GM23338 (cell line): ENCODE measurements at regions not wholly inside any gene's neighbourhood (a gene's known extent, or its start where the extent isn't known, plus 50 kb on each side); places are given as distances from the start of the nearest gene placed in this dataset.

Source experiments
- ATAC-seq: fragments of 200-7000 bp; cut with Tn5 transposase; 3 replicates; pipeline ENCODE4 v1.9.1; 2020
- DNase-seq: peaks from one replicate; pipeline ENCODE4 v3.0.0-alpha.2; 2015; ENCODE audit warnings: low spot score
- H2AFZ ChIP-seq: fragments of 200-600 bp; sonication (generic); 2 replicates; pipeline ENCODE4 v1.8.0; 2016; ENCODE audit warnings: antibody characterized with exemption, mild to moderate bottlenecking, moderate library complexity
- H3F3A ChIP-seq: fragments of 200-600 bp; sonication (generic); replicated peaks from 2 replicates; pipeline ENCODE4 v1.8.0; 2017; ENCODE audit warnings: antibody characterized with exemption, mixed run types, low read depth
- H3K27ac ChIP-seq: fragments of 200-600 bp; sonication (generic); 2 replicates; pipeline ENCODE4 v1.6.1; 2016; ENCODE audit warnings: low read depth
- H3K27me3 ChIP-seq: fragments of 200-600 bp; sonication (generic); 2 replicates; pipeline ENCODE4 v1.8.0; 2016; ENCODE audit warnings: mild to moderate bottlenecking, mixed run types, moderate library complexity; ENCODE audit not compliant: insufficient read depth
- H3K36me3 ChIP-seq: fragments of 200-600 bp; sonication (generic); 2 replicates; pipeline ENCODE4 v1.8.0; 2016; ENCODE audit warnings: mild to moderate bottlenecking; ENCODE audit not compliant: insufficient read depth
- H3K4me1 ChIP-seq: fragments of 200-600 bp; sonication (generic); 2 replicates; pipeline ENCODE4 v1.8.0; 2016; ENCODE audit warnings: mild to moderate bottlenecking, moderate library complexity; ENCODE audit not compliant: insufficient read depth
- H3K4me2 ChIP-seq: fragments of 200-600 bp; sonication (generic); 2 replicates; pipeline ENCODE4 v1.7.1; 2017; ENCODE audit warnings: mixed run types
- H3K4me3 ChIP-seq: fragments of 200-600 bp; sonication (generic); 2 replicates; pipeline ENCODE4 v1.6.1; 2016; ENCODE audit warnings: mixed run types
- H3K79me2 ChIP-seq: fragments of 200-600 bp; sonication (generic); replicated peaks from 2 replicates; pipeline ENCODE4 v1.8.0; 2017; ENCODE audit warnings: mild to moderate bottlenecking; ENCODE audit not compliant: insufficient read depth
- H3K9me2 ChIP-seq: fragments of 200-600 bp; sonication (generic); 2 replicates; pipeline ENCODE4 v1.8.0; 2017; ENCODE audit not compliant: insufficient read depth
- H4K20me1 ChIP-seq: fragments of 200-600 bp; sonication (generic); replicated peaks from 2 replicates; pipeline ENCODE4 v1.8.0; 2017; ENCODE audit warnings: mild to moderate bottlenecking; ENCODE audit not compliant: insufficient read depth
- H3K27ac Mint-ChIP-seq: 2 replicates; pipeline ENCODE4 v1.8.0; 2020; ENCODE audit warnings: inconsistent platforms, mild to moderate bottlenecking, moderate library complexity, mixed read lengths
- H3K27me3 Mint-ChIP-seq: 3 replicates; pipeline ENCODE4 v1.8.0; 2022; ENCODE audit warnings: low read depth, mild to moderate bottlenecking, moderate library complexity, mixed read lengths, inconsistent platforms; ENCODE audit not compliant: insufficient read depth, poor library complexity
- H3K36me3 Mint-ChIP-seq: 3 replicates; pipeline ENCODE4 v1.8.0; 2021; ENCODE audit warnings: low read depth, mild to moderate bottlenecking, inconsistent platforms, moderate library complexity, mixed read lengths
- H3K4me1 Mint-ChIP-seq: 3 replicates; pipeline ENCODE4 v1.8.0; 2020; ENCODE audit warnings: mild to moderate bottlenecking, inconsistent platforms, mixed read lengths
- H3K4me3 Mint-ChIP-seq: 3 replicates; pipeline ENCODE4 v1.8.0; 2021; ENCODE audit warnings: moderate library complexity, mild to moderate bottlenecking, inconsistent platforms, mixed read lengths
- H3K9me3 Mint-ChIP-seq: 3 replicates; pipeline ENCODE4 v1.8.0; 2020; ENCODE audit warnings: moderate library complexity, mild to moderate bottlenecking, inconsistent platforms, mixed read lengths
- CREB1 ChIP-seq: fragments of 250-450 bp; sonication (Bioruptor Pico); IDR thresholded peaks from 2 replicates; pipeline ENCODE4 v1.5.0; 2020; ENCODE audit warnings: low read depth, mild to moderate bottlenecking, moderate library complexity
- EZH2 ChIP-seq: fragments of 200-600 bp; sonication (generic); IDR thresholded peaks from one replicate; pipeline ENCODE4 v1.8.0; 2017; ENCODE audit warnings: antibody characterized with exemption, mild to moderate bottlenecking, low read depth; ENCODE audit not compliant: unreplicated experiment
- EZH2phosphoT487 ChIP-seq: fragments of 200-600 bp; sonication (generic); IDR thresholded peaks from one replicate; pipeline ENCODE4 v1.8.1; 2018; ENCODE audit warnings: antibody characterized with exemption; ENCODE audit not compliant: unreplicated experiment
- JUNB ChIP-seq: IDR thresholded peaks from one replicate; pipeline ENCODE4 v1.6.1; 2016; ENCODE audit warnings: antibody characterized with exemption; ENCODE audit not compliant: unreplicated experiment
- NANOG ChIP-seq: IDR thresholded peaks from 2 replicates; pipeline ENCODE4 v1.6.1; 2016; ENCODE audit warnings: antibody characterized with exemption, borderline replicate concordance
- POLR2AphosphoS5 ChIP-seq: IDR thresholded peaks from 2 replicates; pipeline ENCODE4 v1.6.1; 2016; ENCODE audit warnings: antibody characterized with exemption, low read depth
- STAT1 ChIP-seq: IDR thresholded peaks from one replicate; pipeline ENCODE4 v1.6.1; 2016; ENCODE audit warnings: antibody characterized with exemption; ENCODE audit not compliant: unreplicated experiment
- ZNF114 ChIP-seq: fragments of 250-450 bp; sonication (Bioruptor Pico); IDR thresholded peaks from 2 replicates; pipeline ENCODE4 v1.5.0; 2020; ENCODE audit warnings: mild to moderate bottlenecking, moderate library complexity
- ZNF331 ChIP-seq: fragments of 250-450 bp; sonication (Bioruptor Pico); IDR thresholded peaks from 2 replicates; pipeline ENCODE4 v1.5.0; 2020; ENCODE audit warnings: low read depth, mild to moderate bottlenecking, moderate library complexity
- TF ChIP-seq, protein P1 (sequence below), 2 experiments: fragments of 200-600 bp in 1 of 2; sonication (generic) in 1 of 2; conservative IDR thresholded peaks; 2 replicates each; pipeline versions ENCODE4 v1.5.1 to v1.6.1; 2016 to 2017; ENCODE audit warnings: antibody characterized with exemption in 2 of 2, low read depth in 2 of 2, mild to moderate bottlenecking in 2 of 2, moderate library complexity in 1 of 2
- TF ChIP-seq, protein P2 (sequence below): IDR thresholded peaks from one replicate; pipeline ENCODE4 v1.6.1; 2018; ENCODE audit warnings: antibody characterized with exemption; ENCODE audit not compliant: unreplicated experiment
- TF ChIP-seq, protein P3 (sequence below): fragments of 250-450 bp; sonication (Bioruptor Pico); IDR thresholded peaks from 2 replicates; pipeline ENCODE4 v1.5.0; 2020; ENCODE audit warnings: mild to moderate bottlenecking, moderate library complexity
- TF ChIP-seq, protein P4 (sequence below): IDR thresholded peaks from 2 replicates; pipeline ENCODE4 v1.6.1; 2016; ENCODE audit warnings: antibody characterized with exemption

DNA sequence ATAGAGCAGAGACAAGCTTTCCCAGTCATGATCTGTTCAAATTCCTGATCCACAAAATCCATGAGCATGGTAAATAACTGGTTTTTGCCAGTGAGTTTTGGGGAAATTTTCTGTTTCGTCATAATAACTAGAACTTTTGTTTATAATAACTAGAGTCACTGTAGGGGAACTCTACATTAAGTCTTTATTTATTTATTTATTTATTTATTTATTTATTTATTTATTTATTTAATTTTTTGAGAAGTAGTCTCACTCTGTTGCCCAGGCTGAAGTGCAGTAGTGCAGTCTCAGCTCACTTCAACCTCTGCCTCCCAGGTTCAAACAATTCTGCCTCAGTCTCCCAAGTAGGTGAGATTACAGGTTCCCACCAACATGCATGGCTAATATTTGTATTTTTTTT is 1106.8 kb downstream of the AMY1C start:
- no peak for DNase-seq
- no peaks in the 10 kb centered on the region for H3K9me2 ChIP-seq
- peaks cover 4% of the 10 kb centered on the region; the same call in 1 of the 3 replicates for H3K9me3 Mint-ChIP-seq
- peak overlapping the region; percentile 32; the same call in 1 of the 2 replicates for H2AFZ ChIP-seq
- TF ChIP-seq STAT1 (no peak), ZNF331 (CRISPR knock-in tag) (no peak), EZH2phosphoT487 (no peak), EZH2 (no peak), POLR2AphosphoS5 (no peak), CREB1 (CRISPR knock-in tag) (no peak), JUNB (no peak), NANOG (no peak), ZNF114 (CRISPR knock-in tag) (no peak)
- TF ChIP-seq, protein P1, sequence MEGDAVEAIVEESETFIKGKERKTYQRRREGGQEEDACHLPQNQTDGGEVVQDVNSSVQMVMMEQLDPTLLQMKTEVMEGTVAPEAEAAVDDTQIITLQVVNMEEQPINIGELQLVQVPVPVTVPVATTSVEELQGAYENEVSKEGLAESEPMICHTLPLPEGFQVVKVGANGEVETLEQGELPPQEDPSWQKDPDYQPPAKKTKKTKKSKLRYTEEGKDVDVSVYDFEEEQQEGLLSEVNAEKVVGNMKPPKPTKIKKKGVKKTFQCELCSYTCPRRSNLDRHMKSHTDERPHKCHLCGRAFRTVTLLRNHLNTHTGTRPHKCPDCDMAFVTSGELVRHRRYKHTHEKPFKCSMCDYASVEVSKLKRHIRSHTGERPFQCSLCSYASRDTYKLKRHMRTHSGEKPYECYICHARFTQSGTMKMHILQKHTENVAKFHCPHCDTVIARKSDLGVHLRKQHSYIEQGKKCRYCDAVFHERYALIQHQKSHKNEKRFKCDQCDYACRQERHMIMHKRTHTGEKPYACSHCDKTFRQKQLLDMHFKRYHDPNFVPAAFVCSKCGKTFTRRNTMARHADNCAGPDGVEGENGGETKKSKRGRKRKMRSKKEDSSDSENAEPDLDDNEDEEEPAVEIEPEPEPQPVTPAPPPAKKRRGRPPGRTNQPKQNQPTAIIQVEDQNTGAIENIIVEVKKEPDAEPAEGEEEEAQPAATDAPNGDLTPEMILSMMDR (conservative IDR thresholded peaks at IDR 0.05; ENCODE audit: low read depth in 2 of 2) = no peak
- TF ChIP-seq, protein P2, sequence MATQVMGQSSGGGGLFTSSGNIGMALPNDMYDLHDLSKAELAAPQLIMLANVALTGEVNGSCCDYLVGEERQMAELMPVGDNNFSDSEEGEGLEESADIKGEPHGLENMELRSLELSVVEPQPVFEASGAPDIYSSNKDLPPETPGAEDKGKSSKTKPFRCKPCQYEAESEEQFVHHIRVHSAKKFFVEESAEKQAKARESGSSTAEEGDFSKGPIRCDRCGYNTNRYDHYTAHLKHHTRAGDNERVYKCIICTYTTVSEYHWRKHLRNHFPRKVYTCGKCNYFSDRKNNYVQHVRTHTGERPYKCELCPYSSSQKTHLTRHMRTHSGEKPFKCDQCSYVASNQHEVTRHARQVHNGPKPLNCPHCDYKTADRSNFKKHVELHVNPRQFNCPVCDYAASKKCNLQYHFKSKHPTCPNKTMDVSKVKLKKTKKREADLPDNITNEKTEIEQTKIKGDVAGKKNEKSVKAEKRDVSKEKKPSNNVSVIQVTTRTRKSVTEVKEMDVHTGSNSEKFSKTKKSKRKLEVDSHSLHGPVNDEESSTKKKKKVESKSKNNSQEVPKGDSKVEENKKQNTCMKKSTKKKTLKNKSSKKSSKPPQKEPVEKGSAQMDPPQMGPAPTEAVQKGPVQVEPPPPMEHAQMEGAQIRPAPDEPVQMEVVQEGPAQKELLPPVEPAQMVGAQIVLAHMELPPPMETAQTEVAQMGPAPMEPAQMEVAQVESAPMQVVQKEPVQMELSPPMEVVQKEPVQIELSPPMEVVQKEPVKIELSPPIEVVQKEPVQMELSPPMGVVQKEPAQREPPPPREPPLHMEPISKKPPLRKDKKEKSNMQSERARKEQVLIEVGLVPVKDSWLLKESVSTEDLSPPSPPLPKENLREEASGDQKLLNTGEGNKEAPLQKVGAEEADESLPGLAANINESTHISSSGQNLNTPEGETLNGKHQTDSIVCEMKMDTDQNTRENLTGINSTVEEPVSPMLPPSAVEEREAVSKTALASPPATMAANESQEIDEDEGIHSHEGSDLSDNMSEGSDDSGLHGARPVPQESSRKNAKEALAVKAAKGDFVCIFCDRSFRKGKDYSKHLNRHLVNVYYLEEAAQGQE = no peak
- TF ChIP-seq, protein P3, sequence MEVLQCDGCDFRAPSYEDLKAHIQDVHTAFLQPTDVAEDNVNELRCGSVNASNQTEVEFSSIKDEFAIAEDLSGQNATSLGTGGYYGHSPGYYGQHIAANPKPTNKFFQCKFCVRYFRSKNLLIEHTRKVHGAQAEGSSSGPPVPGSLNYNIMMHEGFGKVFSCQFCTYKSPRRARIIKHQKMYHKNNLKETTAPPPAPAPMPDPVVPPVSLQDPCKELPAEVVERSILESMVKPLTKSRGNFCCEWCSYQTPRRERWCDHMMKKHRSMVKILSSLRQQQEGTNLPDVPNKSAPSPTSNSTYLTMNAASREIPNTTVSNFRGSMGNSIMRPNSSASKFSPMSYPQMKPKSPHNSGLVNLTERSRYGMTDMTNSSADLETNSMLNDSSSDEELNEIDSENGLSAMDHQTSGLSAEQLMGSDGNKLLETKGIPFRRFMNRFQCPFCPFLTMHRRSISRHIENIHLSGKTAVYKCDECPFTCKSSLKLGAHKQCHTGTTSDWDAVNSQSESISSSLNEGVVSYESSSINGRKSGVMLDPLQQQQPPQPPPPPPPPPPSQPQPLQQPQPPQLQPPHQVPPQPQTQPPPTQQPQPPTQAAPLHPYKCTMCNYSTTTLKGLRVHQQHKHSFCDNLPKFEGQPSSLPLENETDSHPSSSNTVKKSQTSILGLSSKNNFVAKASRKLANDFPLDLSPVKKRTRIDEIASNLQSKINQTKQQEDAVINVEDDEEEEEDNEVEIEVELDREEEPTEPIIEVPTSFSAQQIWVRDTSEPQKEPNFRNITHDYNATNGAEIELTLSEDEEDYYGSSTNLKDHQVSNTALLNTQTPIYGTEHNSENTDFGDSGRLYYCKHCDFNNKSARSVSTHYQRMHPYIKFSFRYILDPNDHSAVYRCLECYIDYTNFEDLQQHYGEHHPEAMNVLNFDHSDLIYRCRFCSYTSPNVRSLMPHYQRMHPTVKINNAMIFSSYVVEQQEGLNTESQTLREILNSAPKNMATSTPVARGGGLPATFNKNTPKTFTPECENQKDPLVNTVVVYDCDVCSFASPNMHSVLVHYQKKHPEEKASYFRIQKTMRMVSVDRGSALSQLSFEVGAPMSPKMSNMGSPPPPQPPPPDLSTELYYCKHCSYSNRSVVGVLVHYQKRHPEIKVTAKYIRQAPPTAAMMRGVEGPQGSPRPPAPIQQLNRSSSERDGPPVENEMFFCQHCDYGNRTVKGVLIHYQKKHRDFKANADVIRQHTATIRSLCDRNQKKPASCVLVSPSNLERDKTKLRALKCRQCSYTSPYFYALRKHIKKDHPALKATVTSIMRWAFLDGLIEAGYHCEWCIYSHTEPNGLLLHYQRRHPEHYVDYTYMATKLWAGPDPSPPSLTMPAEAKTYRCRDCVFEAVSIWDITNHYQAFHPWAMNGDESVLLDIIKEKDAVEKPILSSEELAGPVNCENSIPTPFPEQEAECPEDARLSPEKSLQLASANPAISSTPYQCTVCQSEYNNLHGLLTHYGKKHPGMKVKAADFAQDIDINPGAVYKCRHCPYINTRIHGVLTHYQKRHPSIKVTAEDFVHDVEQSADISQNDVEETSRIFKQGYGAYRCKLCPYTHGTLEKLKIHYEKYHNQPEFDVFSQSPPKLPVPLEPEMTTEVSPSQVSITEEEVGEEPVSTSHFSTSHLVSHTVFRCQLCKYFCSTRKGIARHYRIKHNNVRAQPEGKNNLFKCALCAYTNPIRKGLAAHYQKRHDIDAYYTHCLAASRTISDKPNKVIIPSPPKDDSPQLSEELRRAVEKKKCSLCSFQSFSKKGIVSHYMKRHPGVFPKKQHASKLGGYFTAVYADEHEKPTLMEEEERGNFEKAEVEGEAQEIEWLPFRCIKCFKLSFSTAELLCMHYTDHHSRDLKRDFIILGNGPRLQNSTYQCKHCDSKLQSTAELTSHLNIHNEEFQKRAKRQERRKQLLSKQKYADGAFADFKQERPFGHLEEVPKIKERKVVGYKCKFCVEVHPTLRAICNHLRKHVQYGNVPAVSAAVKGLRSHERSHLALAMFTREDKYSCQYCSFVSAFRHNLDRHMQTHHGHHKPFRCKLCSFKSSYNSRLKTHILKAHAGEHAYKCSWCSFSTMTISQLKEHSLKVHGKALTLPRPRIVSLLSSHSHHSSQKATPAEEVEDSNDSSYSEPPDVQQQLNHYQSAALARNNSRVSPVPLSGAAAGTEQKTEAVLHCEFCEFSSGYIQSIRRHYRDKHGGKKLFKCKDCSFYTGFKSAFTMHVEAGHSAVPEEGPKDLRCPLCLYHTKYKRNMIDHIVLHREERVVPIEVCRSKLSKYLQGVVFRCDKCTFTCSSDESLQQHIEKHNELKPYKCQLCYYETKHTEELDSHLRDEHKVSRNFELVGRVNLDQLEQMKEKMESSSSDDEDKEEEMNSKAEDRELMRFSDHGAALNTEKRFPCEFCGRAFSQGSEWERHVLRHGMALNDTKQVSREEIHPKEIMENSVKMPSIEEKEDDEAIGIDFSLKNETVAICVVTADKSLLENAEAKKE (CRISPR knock-in tag) = no peak
- TF ChIP-seq, protein P4, sequence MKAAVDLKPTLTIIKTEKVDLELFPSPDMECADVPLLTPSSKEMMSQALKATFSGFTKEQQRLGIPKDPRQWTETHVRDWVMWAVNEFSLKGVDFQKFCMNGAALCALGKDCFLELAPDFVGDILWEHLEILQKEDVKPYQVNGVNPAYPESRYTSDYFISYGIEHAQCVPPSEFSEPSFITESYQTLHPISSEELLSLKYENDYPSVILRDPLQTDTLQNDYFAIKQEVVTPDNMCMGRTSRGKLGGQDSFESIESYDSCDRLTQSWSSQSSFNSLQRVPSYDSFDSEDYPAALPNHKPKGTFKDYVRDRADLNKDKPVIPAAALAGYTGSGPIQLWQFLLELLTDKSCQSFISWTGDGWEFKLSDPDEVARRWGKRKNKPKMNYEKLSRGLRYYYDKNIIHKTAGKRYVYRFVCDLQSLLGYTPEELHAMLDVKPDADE = no peak
- H3K27me3 ChIP-seq = no peaks in the 10 kb centered on the region
- no peaks in the 10 kb centered on the region for H3K4me1 Mint-ChIP-seq
- no peaks in the 10 kb centered on the region for H3K79me2 ChIP-seq
- H3K36me3 Mint-ChIP-seq = no peaks in the 10 kb centered on the region
- no peaks in the 10 kb centered on the region for H3K27me3 Mint-ChIP-seq
- H3K4me1 ChIP-seq = no peaks in the 10 kb centered on the region
- H3K4me2 ChIP-seq = no peak overlapping the region
- ATAC-seq = no peak
- H3K4me3 ChIP-seq = no peak overlapping the region
- no peak overlapping the region for H3K4me3 Mint-ChIP-seq
- no peak overlapping the region for H3K27ac ChIP-seq
- no peaks in the 10 kb centered on the region for H4K20me1 ChIP-seq
- no peak overlapping the region for H3K27ac Mint-ChIP-seq
- no peaks in the 10 kb centered on the region for H3F3A ChIP-seq
- H3K36me3 ChIP-seq = no peaks in the 10 kb centered on the region
